ENCODE measurements at regions not wholly inside any gene's neighbourhood (a gene's known extent, or its start where the extent isn't known, plus 50 kb on each side); places are given as distances from the start of the nearest gene placed in this dataset.

GRCh38 chr3:94524102-94524919 lies 461.4 kb downstream of the NSUN3 start:
- TF ChIP-seq, protein P1, sequence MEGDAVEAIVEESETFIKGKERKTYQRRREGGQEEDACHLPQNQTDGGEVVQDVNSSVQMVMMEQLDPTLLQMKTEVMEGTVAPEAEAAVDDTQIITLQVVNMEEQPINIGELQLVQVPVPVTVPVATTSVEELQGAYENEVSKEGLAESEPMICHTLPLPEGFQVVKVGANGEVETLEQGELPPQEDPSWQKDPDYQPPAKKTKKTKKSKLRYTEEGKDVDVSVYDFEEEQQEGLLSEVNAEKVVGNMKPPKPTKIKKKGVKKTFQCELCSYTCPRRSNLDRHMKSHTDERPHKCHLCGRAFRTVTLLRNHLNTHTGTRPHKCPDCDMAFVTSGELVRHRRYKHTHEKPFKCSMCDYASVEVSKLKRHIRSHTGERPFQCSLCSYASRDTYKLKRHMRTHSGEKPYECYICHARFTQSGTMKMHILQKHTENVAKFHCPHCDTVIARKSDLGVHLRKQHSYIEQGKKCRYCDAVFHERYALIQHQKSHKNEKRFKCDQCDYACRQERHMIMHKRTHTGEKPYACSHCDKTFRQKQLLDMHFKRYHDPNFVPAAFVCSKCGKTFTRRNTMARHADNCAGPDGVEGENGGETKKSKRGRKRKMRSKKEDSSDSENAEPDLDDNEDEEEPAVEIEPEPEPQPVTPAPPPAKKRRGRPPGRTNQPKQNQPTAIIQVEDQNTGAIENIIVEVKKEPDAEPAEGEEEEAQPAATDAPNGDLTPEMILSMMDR (IDR thresholded peaks at IDR 0.05) = no peak
- no peak for TF ChIP-seq EP300 (IDR thresholded peaks at IDR 0.05; ENCODE audit: low read depth)

Measured in transverse colon (tissue), 3 donors.